GM18502 (cell line): ENCODE measurements at regions not wholly inside any gene's neighbourhood (a gene's known extent, or its start where the extent isn't known, plus 50 kb on each side); places are given as distances from the start of the nearest gene placed in this dataset.

ENCODE experiments used
- ATAC-seq: cut with Tn5 transposase; IDR thresholded peaks from one replicate; pipeline ENCODE4 v1.9.1; 2021; ENCODE audit warnings: mild to moderate bottlenecking; ENCODE audit not compliant: unreplicated experiment, poor library complexity

DNA sequence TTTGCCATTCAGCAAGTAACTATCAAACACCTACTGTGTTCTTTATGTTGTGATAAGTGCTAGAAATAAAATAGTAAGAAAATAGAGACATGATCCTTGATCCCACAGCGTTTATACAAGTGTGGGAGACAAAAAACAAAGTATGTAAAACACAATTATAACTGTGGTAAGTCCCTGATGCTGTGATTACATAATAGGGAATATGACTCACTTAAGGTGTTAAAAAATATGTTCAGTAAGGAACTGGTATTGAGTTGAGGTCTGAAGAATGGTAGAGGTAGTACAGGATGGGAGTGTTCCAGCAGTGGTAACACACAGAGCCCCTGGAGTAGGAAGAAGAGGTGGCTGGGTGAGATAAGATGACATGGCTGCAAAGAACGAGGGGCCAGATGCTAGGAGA is 132.1 kb upstream of the TMC3 start:
- ATAC-seq, result no peak

GRCh38 chr15:81504170-81504905 is 130.3 kb upstream of the TMC3 start:
- ATAC-seq, result no peak

GRCh38 chr15:81502439-81502838 is 128.4 kb upstream of the TMC3 start:
- ATAC-seq, result no peak

DNA sequence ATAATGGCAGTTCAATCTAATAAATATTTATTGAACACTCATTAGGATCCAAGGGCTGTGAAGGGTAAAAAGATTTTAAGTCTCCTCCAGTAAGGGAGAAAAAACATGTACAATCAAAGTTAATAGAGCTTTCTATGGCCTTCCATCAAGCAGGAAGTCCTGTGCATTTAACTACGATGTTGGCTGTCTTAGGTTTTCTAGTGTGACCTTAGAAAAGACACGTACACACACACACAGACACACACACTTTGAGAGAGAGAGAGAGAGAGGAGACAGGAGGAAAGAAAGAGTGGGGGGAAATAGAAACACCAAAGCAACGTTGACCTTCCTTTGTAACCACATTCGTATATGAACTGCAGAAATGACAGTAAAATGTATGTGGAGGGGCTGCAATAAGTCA is 126.1 kb upstream of the TMC3 start:
- no peak for ATAC-seq

DNA sequence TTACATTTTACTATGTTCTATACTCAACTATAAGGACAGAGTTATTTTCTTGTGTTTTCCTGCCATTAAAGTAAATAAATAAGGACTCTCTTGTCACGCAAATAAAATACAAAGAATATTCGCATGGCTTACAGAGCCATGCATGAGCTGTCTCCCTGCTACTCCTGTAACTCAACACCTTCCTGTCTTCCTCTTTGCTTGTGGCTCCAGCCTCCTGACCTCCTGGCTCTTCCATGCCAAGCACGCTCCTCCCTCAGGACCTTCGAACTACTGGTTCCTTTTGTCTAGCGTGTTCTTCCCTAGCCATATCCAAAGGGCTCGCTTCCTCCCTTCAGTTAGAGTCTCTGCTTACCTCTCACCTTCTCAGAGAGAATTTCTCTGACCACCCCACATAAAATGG is 124.3 kb upstream of the TMC3 start:
- no peak for ATAC-seq

- no peak for ATAC-seq
Measured at GRCh38 chr15:81497238-81497637, 123.2 kb upstream of the TMC3 start.

- no peak for ATAC-seq
Measured at GRCh38 chr15:81495780-81496467, 121.9 kb upstream of the TMC3 start.

DNA sequence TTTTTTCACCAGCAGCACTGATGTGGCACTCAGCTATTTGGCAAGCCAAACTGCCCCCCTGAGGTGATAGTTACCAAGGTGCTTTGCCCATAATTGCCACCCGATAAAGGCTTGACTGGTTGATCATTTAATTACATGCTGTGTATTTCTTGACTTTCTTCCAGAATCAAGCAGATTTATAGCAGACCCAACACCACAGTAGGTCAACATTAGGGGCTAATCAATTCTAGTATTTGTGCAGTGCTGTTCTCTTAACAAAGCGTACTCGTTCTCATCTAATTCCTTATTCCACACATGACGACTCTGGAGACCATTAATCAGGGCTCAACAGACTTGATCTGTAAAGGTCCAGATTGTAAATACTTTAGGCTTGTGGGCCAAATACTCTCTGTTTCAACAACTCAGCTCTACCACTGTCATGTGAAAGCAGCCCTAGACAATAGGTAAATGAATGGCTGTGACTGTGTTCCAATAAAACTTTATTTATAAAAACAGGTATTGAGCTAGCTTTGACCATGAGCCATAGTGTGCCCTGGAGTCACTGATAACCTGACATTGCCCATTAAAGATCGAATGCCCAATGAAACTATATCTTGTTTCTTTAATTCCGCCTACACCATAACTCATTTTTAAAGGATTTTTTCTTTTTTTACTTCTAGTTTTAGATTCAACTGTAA is 119.1 kb upstream of the TMC3 start:
- no peak for ATAC-seq

- no peak for ATAC-seq
Measured at GRCh38 chr15:81492331-81492968, 118.4 kb upstream of the TMC3 start.

DNA sequence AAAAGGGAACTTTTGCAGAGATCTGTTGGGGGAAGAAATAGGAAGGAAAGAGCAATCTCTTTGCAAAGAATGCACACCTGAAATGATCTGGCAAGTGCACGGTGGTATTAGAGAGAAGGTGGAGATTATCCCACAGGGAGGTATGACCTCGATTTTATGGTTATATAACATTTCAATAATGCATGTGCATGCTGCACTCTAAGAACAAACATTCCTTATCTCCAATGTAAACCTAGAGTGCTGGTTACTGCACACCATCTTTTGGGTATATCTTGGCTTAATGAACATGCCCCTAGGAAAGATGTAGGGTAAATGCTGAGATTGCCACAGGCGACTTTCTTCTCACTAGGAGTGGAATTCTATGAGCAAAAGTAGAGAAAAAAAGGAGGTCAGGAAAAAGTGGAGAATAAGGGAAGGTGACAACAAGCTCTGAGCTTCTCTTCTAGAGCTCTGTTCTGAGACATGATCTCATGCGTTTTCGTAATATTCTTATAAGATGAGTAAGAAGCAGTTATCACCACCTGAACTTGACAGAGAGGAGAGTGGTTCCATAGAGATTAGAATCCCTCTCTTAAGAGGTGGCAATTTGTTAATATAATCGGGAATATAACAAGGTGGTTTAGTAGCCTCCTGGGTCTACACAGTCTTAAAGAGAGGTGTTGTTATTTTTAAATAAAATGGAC is 117.5 kb upstream of the TMC3 start:
- no peak for ATAC-seq

GRCh38 chr15:81485806-81486205 is 111.8 kb upstream of the TMC3 start:
- ATAC-seq, result no peak

DNA sequence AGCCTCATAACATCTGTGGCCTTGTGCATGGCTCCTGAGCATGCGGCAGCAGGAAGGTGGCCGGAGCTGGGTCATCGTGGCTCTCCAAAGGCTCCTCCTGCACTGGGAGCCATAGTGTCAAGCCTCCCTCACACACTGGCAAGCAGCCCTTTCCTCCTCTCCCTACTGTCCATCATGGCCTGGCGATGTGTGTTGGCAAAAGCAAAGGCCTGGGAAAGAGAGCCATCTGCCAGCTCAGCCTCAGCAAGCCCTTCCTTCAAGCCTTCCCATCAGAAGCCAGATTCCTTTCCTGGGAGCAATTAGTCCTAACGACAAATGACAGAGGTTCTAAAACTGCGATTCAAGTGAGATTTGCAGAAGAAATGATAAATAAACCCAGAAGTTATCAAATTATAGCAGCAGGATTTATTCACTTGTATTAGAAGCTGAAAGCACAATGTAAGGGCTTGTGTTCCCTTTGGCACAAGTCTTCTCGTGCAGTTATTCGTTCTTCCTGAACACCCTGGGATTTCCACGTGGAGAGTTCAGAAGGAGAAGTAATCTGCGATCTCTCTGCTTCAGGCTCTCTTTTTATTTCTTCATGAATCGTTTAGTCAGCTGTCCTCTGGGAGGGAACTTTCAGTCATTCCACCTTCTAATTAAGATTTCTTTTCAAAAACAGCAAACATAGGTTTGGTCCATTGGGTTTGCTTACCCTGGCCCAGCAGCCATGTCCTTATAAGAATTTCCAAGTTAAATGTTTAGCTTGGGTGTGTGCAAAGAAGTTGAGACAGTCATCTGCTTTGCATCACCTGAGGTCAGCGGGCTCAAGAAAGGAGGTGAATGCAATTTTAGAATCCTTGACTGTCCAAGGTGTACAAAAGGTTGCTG is 110.3 kb upstream of the TMC3 start:
- ATAC-seq, result no peak

DNA sequence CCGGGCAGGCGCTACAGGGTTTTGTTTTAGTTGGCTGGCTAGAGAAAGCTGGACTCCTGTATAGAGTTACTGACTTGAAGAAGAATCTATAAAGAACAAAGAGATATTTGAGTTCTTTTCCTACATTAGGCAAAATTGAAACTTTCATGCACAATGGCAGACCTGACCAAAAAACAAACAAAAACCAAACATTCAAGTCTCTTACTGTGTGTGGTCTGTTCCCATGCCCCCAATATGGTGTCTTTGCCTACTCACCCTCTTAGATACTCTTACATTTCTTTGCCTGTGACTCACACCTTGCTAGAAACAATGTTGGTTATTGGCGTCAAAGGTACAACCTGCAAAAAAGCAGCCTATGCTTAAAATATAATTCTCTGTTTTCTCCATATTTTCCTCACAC is 109.5 kb upstream of the TMC3 start:
- ATAC-seq, result no peak

DNA sequence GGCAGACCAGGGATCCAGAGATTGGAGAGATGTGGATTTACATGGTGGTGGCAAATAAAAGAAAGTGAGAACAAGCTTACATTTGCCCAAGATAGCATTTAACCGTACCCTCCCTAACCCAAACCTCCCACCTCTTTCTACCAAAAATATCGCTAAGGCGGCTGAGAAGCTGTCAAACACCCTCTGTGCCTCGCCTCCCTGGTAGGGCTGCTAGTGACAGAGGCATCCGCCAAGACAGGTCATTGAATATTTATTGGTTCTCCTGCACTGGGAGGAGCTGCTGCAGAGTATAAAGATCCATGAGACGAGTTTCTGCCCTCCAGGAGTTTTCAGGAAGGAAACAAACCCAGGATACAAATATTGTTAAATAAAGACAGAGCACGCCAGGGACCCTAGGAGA is 107.3 kb upstream of the TMC3 start:
- no peak for ATAC-seq

GRCh38 chr15:81480645-81481053 is 106.6 kb upstream of the TMC3 start:
- no peak for ATAC-seq

- no peak for ATAC-seq
Measured at GRCh38 chr15:81478354-81478753, 104.3 kb upstream of the TMC3 start.

- ATAC-seq, result no peak
Measured at GRCh38 chr15:81475926-81476325, 101.9 kb upstream of the TMC3 start.

DNA sequence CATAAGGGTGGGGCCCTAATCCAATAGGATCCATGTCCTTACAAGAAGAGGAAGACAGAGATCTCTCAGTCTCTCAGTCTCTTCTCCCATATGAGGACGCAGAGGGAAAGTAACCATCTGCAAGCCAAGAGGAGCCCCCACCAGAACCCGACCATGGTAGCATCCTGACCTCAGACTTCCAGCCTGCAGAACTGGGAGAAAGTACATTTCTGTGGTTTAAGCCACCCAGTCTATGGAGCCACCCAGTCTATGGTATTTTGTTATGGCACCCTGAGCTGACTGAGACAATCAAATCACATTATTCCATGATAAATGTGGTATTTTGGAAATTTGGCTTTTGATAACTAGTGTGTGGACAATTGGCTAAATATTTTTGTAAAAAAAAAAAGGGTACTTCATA is 101.5 kb upstream of the TMC3 start:
- ATAC-seq, result no peak

- no peak for ATAC-seq
Measured at GRCh38 chr15:81473946-81474345, 99.9 kb upstream of the TMC3 start.

- ATAC-seq, result no peak
Measured at GRCh38 chr15:81473177-81473576, 99.2 kb upstream of the TMC3 start.
